ENCODE measurements at regions not wholly inside any gene's neighbourhood (a gene's known extent, or its start where the extent isn't known, plus 50 kb on each side); places are given as distances from the start of the nearest gene placed in this dataset.

- H3K27me3 ChIP-seq, result no peaks in the 10 kb centered on the region
- no peak overlapping the region for H3K4me3 ChIP-seq
- 48 to 51% methylated on average over 4 of the region's 4 CpGs for WGBS, 2 donors
- DNase-seq (no peak), ATAC-seq (peak in 6 of 8 donors; percentile 43 to 67 (median 58))
- H3K27ac ChIP-seq, result peak overlapping the region in 1 of 10 donors; percentile 28
- TF ChIP-seq, protein P1, sequence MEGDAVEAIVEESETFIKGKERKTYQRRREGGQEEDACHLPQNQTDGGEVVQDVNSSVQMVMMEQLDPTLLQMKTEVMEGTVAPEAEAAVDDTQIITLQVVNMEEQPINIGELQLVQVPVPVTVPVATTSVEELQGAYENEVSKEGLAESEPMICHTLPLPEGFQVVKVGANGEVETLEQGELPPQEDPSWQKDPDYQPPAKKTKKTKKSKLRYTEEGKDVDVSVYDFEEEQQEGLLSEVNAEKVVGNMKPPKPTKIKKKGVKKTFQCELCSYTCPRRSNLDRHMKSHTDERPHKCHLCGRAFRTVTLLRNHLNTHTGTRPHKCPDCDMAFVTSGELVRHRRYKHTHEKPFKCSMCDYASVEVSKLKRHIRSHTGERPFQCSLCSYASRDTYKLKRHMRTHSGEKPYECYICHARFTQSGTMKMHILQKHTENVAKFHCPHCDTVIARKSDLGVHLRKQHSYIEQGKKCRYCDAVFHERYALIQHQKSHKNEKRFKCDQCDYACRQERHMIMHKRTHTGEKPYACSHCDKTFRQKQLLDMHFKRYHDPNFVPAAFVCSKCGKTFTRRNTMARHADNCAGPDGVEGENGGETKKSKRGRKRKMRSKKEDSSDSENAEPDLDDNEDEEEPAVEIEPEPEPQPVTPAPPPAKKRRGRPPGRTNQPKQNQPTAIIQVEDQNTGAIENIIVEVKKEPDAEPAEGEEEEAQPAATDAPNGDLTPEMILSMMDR (IDR thresholded peaks at IDR 0.05), result no peak
- H3K36me3 ChIP-seq, result no peaks in the 10 kb centered on the region
- no peaks in the 10 kb centered on the region for H3K9me3 ChIP-seq
- peaks cover 0 to 16% (median 9%) of the 10 kb centered on the region in 9 donors for H3K4me1 ChIP-seq
- intact Hi-C loops (cut with DNase I), result no loop called here
Observed at GRCh38 chr5:112548246-112548881, 129.3 kb upstream of the EPB41L4A start.

GRCh38 chr5:112549127-112549526, 130.1 kb upstream of the EPB41L4A start:
- intact Hi-C loops (cut with DNase I), result no loop called here
- WGBS, 2 donors, result 79 to 81% methylated on average over 4 of the region's 4 CpGs
- no peak for DNase-seq
- Histone ChIP-seq H3K4me1 (peaks cover 0 to 19% (median 10%) of the 10 kb centered on the region in 9 donors), H3K36me3 (no peaks in the 10 kb centered on the region), H3K4me3 (no peak overlapping the region), H3K27ac (no peak overlapping the region), H3K9me3 (no peaks in the 10 kb centered on the region), H3K27me3 (no peaks in the 10 kb centered on the region)
- TF ChIP-seq, protein P1 (IDR thresholded peaks at IDR 0.05), result no peak
- no peak for ATAC-seq

GRCh38 chr5:112549605-112550166, 130.6 kb upstream of the EPB41L4A start:
- no peak for DNase-seq
- 78 to 82% methylated on average over 2 of the region's 2 CpGs for WGBS, 2 donors
- H3K4me3 ChIP-seq, result no peak overlapping the region
- TF ChIP-seq, protein P1 (IDR thresholded peaks at IDR 0.05), result no peak
- H3K9me3 ChIP-seq, result no peaks in the 10 kb centered on the region
- H3K36me3 ChIP-seq, result no peaks in the 10 kb centered on the region
- peaks cover 0 to 24% (median 12%) of the 10 kb centered on the region in 9 donors for H3K4me1 ChIP-seq
- no peak for ATAC-seq
- intact Hi-C loops (cut with DNase I), result loop anchor here in 9 of 10 donors (5.0 to 10.0 kb wide), 8 partner anchors 58 to 415 kb away; partner anchors contain the start of gene REEP5 (in 1 of the 9)
- H3K27ac ChIP-seq, result no peak overlapping the region
- H3K27me3 ChIP-seq, result no peaks in the 10 kb centered on the region

DNA sequence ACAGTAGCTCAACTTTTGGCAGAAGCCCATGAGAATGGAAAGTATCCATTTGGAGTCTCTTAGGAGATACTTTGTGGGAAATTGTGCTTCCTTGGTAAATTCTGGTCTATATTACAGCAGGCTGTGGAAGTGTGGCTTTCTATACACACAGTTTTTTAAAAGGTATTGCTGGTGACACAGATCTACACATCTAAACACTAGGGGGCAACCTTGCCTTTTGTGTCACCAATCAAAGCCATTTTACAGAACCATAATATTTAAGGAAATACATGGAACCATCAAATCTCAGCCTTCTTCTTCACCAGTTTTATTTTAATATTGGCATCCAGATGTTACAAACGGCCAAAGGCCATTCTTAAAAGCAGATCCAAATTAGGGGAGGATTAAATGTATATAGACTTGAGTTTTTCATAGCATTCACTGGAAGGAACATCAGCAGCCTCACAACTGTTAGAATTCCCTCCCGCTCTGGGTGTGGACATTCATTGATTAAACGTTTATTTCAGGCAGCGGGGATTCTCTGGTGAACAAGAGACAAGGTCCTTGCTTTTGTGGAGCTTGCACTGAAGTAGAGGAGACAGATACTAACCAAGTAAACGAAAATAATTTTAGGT, 132.4 kb upstream of the EPB41L4A start:
- H3K9me3 ChIP-seq, result no peaks in the 10 kb centered on the region
- H3K36me3 ChIP-seq, result no peaks in the 10 kb centered on the region
- no peaks in the 10 kb centered on the region for H3K27me3 ChIP-seq
- intact Hi-C loops (cut with DNase I), result loop anchor here (1.0 to 10.0 kb wide), 11 partner anchors 56 to 413 kb away; partner anchors contain the start of gene REEP5 (in 1 of the 10)
- TF ChIP-seq, protein P1 (IDR thresholded peaks at IDR 0.05), result peak; percentile 66 to 89 (median 75)
- no peak overlapping the region for H3K4me3 ChIP-seq
- peak in 1 of 2 donors; percentile 64 for DNase-seq
- H3K4me1 ChIP-seq, result peaks cover 0 to 32% (median 12%) of the 10 kb centered on the region in 9 donors
- no peak overlapping the region for H3K27ac ChIP-seq
- ATAC-seq, result peak in 7 of 8 donors; percentile 43 to 67 (median 60)
- WGBS, 2 donors, result 42 to 43% methylated on average over 5 of the region's 5 CpGs
